NB4 (cell line): ENCODE measurements at regions not wholly inside any gene's neighbourhood (a gene's known extent, or its start where the extent isn't known, plus 50 kb on each side); places are given as distances from the start of the nearest gene placed in this dataset.

Experiments
- MYC ChIP-seq: IDR thresholded peaks from 2 replicates; pipeline ENCODE4 v1.6.1; 2011; ENCODE audit warnings: low read depth, low read length
- TF ChIP-seq, protein P1 (sequence below): IDR thresholded peaks from one replicate; pipeline ENCODE4 v1.5.1; 2012; ENCODE audit warnings: low read depth, low read length

DNA sequence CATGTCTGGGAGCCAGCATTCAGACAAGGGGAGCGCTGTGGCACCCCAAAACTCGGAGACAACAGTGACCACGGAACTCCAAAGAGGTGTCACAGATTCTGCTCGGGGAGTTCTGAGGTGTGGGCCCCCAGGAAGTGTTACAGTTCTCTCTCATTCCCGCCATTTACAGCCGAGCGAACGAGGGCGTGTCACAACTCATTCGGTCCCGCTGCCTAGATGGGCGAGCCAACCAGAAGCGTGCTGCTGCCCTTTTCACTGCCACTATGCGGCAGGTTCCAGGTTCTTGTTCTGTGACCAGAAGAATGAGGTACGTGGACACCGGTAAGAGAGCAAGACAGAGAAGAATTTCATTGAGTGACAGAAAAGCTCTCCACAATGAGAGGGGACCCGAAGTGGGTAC is 1370.6 kb upstream of the AGA start:
- TF ChIP-seq MYC: no peak
- TF ChIP-seq, protein P1, sequence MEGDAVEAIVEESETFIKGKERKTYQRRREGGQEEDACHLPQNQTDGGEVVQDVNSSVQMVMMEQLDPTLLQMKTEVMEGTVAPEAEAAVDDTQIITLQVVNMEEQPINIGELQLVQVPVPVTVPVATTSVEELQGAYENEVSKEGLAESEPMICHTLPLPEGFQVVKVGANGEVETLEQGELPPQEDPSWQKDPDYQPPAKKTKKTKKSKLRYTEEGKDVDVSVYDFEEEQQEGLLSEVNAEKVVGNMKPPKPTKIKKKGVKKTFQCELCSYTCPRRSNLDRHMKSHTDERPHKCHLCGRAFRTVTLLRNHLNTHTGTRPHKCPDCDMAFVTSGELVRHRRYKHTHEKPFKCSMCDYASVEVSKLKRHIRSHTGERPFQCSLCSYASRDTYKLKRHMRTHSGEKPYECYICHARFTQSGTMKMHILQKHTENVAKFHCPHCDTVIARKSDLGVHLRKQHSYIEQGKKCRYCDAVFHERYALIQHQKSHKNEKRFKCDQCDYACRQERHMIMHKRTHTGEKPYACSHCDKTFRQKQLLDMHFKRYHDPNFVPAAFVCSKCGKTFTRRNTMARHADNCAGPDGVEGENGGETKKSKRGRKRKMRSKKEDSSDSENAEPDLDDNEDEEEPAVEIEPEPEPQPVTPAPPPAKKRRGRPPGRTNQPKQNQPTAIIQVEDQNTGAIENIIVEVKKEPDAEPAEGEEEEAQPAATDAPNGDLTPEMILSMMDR: no peak
